OCI-LY3 (cell line): ENCODE measurements at regions not wholly inside any gene's neighbourhood (a gene's known extent, or its start where the extent isn't known, plus 50 kb on each side); places are given as distances from the start of the nearest gene placed in this dataset.

Experiments
- CTCF ChIP-seq: fragments of 200-600, 300-600 bp; sonication (generic); IDR thresholded peaks from 2 replicates; pipeline ENCODE4 v1.5.1; 2014; ENCODE audit warnings: antibody characterized with exemption, low read length, low read depth
- EZH2phosphoT487 ChIP-seq: fragments of 200-600 bp; shearing (Covaris generic); IDR thresholded peaks from 2 replicates; pipeline ENCODE4 v1.6.1; 2018; ENCODE audit warnings: antibody characterized with exemption, mixed run types, low read depth

DNA sequence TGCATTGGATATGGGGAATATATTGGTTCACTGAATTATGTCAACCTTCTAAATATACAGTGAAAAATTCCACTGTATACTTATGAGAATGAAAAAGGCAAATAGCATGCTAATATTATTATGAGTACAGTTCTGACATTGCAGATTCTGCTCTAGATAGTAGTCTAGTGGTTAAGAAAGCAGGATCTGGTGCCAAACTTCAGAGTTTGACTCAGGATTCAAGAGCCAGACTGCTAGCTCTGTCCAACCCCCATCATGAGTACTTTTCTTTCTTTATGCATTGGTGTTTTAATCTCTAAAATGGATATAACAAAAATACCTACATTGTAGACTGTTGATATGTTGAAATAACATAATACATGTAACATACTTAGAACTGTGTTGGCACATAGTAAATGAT is 57.3 kb upstream of the PLSCR4 start:
- TF ChIP-seq CTCF = no peak
- TF ChIP-seq EZH2phosphoT487 = no peak
